OCI-LY7 (cell line): ENCODE measurements at regions not wholly inside any gene's neighbourhood (a gene's known extent, or its start where the extent isn't known, plus 50 kb on each side); places are given as distances from the start of the nearest gene placed in this dataset.

Experiments
- BruUV-seq: library from RNA; stranded (reverse); fragments of 400-500 nt; replicated peaks from 2 replicates; lab custom pipeline; 2021; lab: Mats Ljungman, UMichigan
- CTCF ChIA-PET: fragments of 300-600 bp; sonication (Branson Sonifier 250); formaldehyde crosslinking; loops from one replicate; lab custom pipeline; 2022; ENCODE audit warnings: antibody characterized with exemption; ENCODE audit not compliant: unreplicated experiment; lab: Charles Lee
- POLR2A ChIA-PET: fragments of 300-600 bp; sonication (Branson Sonifier 250); formaldehyde crosslinking; loops from one replicate; lab custom pipeline; 2022; ENCODE audit warnings: antibody characterized with exemption; lab: Charles Lee
- DNase-seq: peaks from one replicate; pipeline ENCODE4 v3.0.0-alpha.2; 2015; ENCODE audit warnings: low spot score
- H2AFZ ChIP-seq: fragments of 200-600 bp; sonication (generic), shearing (Covaris generic); 2 replicates; pipeline ENCODE4 v1.6.1; 2014; ENCODE audit warnings: mild to moderate bottlenecking, antibody characterized with exemption, low read length, moderate library complexity
- H3K27ac ChIP-seq: fragments of 200-600 bp; sonication (generic); 2 replicates; pipeline ENCODE4 v1.5.1; 2014; ENCODE audit warnings: mixed run types, low read depth, mild to moderate bottlenecking, moderate library complexity, low read length, inconsistent platforms; ENCODE audit not compliant: poor library complexity, severe bottlenecking
- H3K36me3 ChIP-seq: fragments of 200-600 bp; sonication (generic); 2 replicates; pipeline ENCODE4 v1.6.1; 2014; ENCODE audit warnings: mild to moderate bottlenecking, antibody characterized with exemption, low read length, moderate library complexity, mixed read lengths; ENCODE audit not compliant: insufficient read depth
- H3K4me1 ChIP-seq: fragments of 200-600 bp; sonication (generic); 2 replicates; pipeline ENCODE4 v1.5.1; 2014; ENCODE audit warnings: mild to moderate bottlenecking, low read length; ENCODE audit not compliant: insufficient read depth, poor library complexity, severe bottlenecking
- H3K4me2 ChIP-seq: fragments of 200-600 bp; sonication (generic); 2 replicates; pipeline ENCODE4 v1.6.1; 2014; ENCODE audit warnings: mild to moderate bottlenecking, low read length
- H3K4me3 ChIP-seq: fragments of 200-600 bp; sonication (generic); 2 replicates; pipeline ENCODE4 v1.5.1; 2014; ENCODE audit warnings: mild to moderate bottlenecking, low read depth, low read length; ENCODE audit not compliant: poor library complexity, severe bottlenecking
- H3K79me2 ChIP-seq: fragments of 200-600 bp; sonication (generic); 2 replicates; pipeline ENCODE4 v1.6.1; 2016; ENCODE audit warnings: low read depth, mild to moderate bottlenecking, low read length, moderate library complexity, mixed read lengths; ENCODE audit not compliant: insufficient read depth
- H3K9me2 ChIP-seq: fragments of 200-600 bp; sonication (generic); 2 replicates; pipeline ENCODE4 v1.6.1; 2016; ENCODE audit warnings: mild to moderate bottlenecking, low read length, mixed read lengths; ENCODE audit not compliant: insufficient read depth
- H3K9me3 ChIP-seq: fragments of 200-600 bp; sonication (generic); 2 replicates; pipeline ENCODE4 v1.6.1; 2014; ENCODE audit warnings: mild to moderate bottlenecking, mixed run types, low read length, mixed read lengths
- H4K20me1 ChIP-seq: fragments of 200-600 bp; sonication (generic); 2 replicates; pipeline ENCODE4 v1.6.1; 2014; ENCODE audit warnings: mild to moderate bottlenecking, antibody characterized with exemption, low read length, moderate library complexity, mixed read lengths; ENCODE audit not compliant: insufficient read depth
- EZH2phosphoT487 ChIP-seq: fragments of 200-600 bp; sonication (generic); IDR thresholded peaks from 2 replicates; pipeline ENCODE4 v1.6.1; 2018; ENCODE audit warnings: low read depth, borderline replicate concordance, mild to moderate bottlenecking, mixed run types, antibody characterized with exemption, low read length, moderate library complexity, mixed read lengths
- intact Hi-C: fragments of 100-400 bp; cut with micrococcal nuclease; formaldehyde crosslinking; loops from one replicate; pipeline ENCODE4 v1.10.0; 2022; ENCODE audit not compliant: unreplicated experiment
- TF ChIP-seq, protein P1 (sequence below): fragments of 200-600 bp; sonication (generic); conservative IDR thresholded peaks from 2 replicates; pipeline ENCODE4 v1.5.1; 2014; ENCODE audit warnings: mild to moderate bottlenecking, antibody characterized with exemption, low read length, moderate library complexity, mixed read lengths

DNA sequence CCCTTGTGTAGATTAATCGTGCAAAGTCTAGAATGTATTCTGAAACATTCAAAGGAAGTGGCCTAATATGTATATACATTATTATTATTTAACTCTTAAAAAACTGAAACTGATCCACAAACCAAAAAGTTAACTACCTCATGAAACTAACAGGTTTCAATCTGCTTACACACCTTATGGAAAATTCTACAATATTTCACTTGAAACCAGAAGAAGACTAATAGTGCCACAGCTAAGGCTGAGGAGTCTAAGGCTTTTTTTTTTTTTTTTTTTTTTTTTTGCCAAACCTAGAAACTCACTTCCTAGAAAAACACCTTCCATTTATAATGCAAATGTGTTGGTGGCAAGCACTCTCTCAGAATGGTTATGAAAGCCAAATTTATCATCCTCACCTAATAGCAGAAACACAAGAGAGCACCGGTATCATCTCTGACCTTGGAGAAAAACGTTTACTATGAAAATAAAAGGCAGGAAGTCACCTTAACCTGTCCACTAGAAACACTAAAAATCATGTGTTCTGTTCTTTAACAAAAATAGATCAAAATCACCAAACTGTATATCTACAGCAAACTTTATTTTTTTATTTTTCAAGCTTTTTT, 586.1 kb downstream of the FRK start:
- intact Hi-C loops = no loop called here
- Histone ChIP-seq H3K4me2 (no peak overlapping the region), H3K4me1 (no peaks in the 10 kb centered on the region), H3K9me2 (no peaks in the 10 kb centered on the region), H2AFZ (no peak overlapping the region), H3K36me3 (no peaks in the 10 kb centered on the region), H4K20me1 (no peaks in the 10 kb centered on the region), H3K4me3 (no peak overlapping the region), H3K79me2 (no peaks in the 10 kb centered on the region), H3K27ac (no peak overlapping the region), H3K9me3 (no peaks in the 10 kb centered on the region)
- TF ChIP-seq, protein P1, sequence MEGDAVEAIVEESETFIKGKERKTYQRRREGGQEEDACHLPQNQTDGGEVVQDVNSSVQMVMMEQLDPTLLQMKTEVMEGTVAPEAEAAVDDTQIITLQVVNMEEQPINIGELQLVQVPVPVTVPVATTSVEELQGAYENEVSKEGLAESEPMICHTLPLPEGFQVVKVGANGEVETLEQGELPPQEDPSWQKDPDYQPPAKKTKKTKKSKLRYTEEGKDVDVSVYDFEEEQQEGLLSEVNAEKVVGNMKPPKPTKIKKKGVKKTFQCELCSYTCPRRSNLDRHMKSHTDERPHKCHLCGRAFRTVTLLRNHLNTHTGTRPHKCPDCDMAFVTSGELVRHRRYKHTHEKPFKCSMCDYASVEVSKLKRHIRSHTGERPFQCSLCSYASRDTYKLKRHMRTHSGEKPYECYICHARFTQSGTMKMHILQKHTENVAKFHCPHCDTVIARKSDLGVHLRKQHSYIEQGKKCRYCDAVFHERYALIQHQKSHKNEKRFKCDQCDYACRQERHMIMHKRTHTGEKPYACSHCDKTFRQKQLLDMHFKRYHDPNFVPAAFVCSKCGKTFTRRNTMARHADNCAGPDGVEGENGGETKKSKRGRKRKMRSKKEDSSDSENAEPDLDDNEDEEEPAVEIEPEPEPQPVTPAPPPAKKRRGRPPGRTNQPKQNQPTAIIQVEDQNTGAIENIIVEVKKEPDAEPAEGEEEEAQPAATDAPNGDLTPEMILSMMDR = no peak
- TF ChIP-seq EZH2phosphoT487 = no peak
- ChIA-PET CTCF (no interaction called here), POLR2A (interaction anchor here (0.6 kb wide), 1 partner anchor 704 kb away, joined by 6 read pairs; no protein-coding TSS in a partner anchor)
- DNase-seq = no peak
- BruUV-seq = no TSS peak

DNA sequence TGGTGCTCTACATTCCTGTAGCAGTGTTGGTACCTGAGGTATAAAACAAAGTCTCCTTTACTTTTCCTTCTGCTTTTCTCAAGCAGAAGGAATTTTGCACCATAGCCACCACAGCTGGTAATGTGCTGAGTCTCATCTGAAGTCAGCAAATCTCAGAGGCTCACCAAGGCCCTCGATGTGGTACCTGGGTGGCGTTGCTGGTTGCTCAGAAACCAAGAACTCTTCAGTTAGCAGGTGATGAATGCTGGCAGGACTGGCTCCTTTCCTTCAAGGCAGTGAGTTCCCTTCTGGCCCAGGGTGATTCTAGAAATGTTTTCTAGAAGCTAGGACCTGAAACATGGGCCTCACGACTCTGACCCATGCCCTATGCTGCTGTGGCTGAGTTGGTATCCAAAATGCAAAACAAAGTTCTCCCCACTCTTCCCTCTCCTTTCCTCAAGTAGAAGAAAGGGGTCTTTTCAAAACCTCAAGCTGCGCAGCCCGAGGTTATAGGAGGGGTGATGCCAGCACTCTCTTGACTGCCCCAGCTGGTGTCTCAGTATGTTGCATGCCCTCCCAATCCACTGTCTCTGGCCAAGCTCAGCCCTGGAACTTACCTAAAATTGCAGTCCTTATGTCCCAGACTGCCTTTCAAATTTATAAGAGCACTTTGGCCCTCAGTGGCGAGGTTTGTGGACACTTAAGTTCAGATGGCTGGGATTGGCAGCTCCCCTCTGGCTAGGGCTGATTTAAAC, 592.3 kb downstream of the FRK start:
- Histone ChIP-seq H3K79me2 (no peaks in the 10 kb centered on the region), H3K9me3 (no peaks in the 10 kb centered on the region), H3K4me2 (no peak overlapping the region), H4K20me1 (no peaks in the 10 kb centered on the region), H3K9me2 (no peaks in the 10 kb centered on the region), H3K4me1 (no peaks in the 10 kb centered on the region), H2AFZ (no peak overlapping the region), H3K4me3 (no peak overlapping the region), H3K36me3 (no peaks in the 10 kb centered on the region), H3K27ac (no peak overlapping the region)
- CTCF ChIA-PET = no interaction called here
- TF ChIP-seq, protein P1 = no peak
- no peak for TF ChIP-seq EZH2phosphoT487
- BruUV-seq = no TSS peak
- POLR2A ChIA-PET = no interaction called here
- intact Hi-C loops = no loop called here
- DNase-seq = no peak

DNA sequence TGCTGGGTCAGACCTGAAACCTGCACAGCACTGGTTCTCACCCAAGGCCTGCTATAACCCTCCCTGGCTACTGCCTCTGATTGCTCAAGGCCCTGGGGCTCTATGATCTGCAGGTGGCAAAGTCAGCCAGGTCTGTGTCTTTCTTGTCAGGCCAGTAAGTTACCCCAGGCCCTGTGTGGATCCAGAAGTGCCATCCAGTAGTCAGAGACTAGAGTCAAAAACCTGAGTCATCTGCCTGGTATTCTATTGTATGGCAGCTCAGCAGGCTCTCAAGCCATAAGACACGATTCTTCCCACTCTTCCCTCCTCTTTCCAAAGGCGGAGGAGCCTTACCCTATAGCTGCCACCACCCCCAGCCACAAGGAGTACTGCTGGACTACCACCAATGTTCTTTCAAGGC, 593.0 kb downstream of the FRK start:
- Histone ChIP-seq H3K9me2 (no peaks in the 10 kb centered on the region), H3K27ac (no peak overlapping the region), H3K79me2 (no peaks in the 10 kb centered on the region), H3K9me3 (no peaks in the 10 kb centered on the region), H3K4me2 (no peak overlapping the region), H4K20me1 (no peaks in the 10 kb centered on the region), H3K36me3 (no peaks in the 10 kb centered on the region), H3K4me3 (no peak overlapping the region), H3K4me1 (no peaks in the 10 kb centered on the region), H2AFZ (no peak overlapping the region)
- CTCF ChIA-PET = no interaction called here
- TF ChIP-seq EZH2phosphoT487 = no peak
- TF ChIP-seq, protein P1 = no peak
- POLR2A ChIA-PET = no interaction called here
- intact Hi-C loops = no loop called here
- DNase-seq = no peak
- BruUV-seq = no TSS peak
